HT1080 (cell line): ENCODE measurements at regions not wholly inside any gene's neighbourhood (a gene's known extent, or its start where the extent isn't known, plus 50 kb on each side); places are given as distances from the start of the nearest gene placed in this dataset.
A peak's percentile ranks its signal among the peaks of the same experiment; 100 is the strongest.

Source experiments
- DNase-seq: peaks from one replicate; pipeline ENCODE4 v3.0.0-alpha.2; 2015; ENCODE audit warnings: low read depth

- DNase-seq: peak; percentile 94
Measured at GRCh38 chr10:90179696-90180407, 478.5 kb downstream of the KIF20B start.

- no peak for DNase-seq
Measured at GRCh38 chr10:90180886-90181691, 479.7 kb downstream of the KIF20B start.

GRCh38 chr10:90192825-90193224 is 491.4 kb downstream of the KIF20B start:
- no peak for DNase-seq

GRCh38 chr10:90193240-90193985 is 492.0 kb downstream of the KIF20B start:
- peak; percentile 22 for DNase-seq

GRCh38 chr10:90195288-90195840 is 494.0 kb downstream of the KIF20B start:
- DNase-seq: no peak

GRCh38 chr10:90197766-90198165 is 496.4 kb downstream of the KIF20B start:
- peak; percentile 75 for DNase-seq

- DNase-seq: no peak
Measured at GRCh38 chr10:90199093-90199492, 497.7 kb downstream of the KIF20B start.

GRCh38 chr10:90199513-90199912 is 498.1 kb downstream of the KIF20B start:
- DNase-seq: no peak

GRCh38 chr10:90204131-90204955 is 503.0 kb downstream of the KIF20B start:
- DNase-seq: no peak

GRCh38 chr10:90204956-90205314 is 503.5 kb downstream of the KIF20B start:
- peak; percentile 40 for DNase-seq

- no peak for DNase-seq
Measured at GRCh38 chr10:90205340-90205739, 503.9 kb downstream of the KIF20B start.

- no peak for DNase-seq
Measured at GRCh38 chr10:90213346-90213745, 512.0 kb downstream of the KIF20B start.

- no peak for DNase-seq
Measured at GRCh38 chr10:90218846-90219245, 517.5 kb downstream of the KIF20B start.

GRCh38 chr10:90222372-90222771 is 521.0 kb downstream of the KIF20B start:
- DNase-seq: peak; percentile 86

- DNase-seq: no peak
Measured at GRCh38 chr10:90222939-90223338, 521.5 kb downstream of the KIF20B start.

GRCh38 chr10:90224791-90225566 is 523.6 kb downstream of the KIF20B start:
- DNase-seq: no peak

- no peak for DNase-seq
Measured at GRCh38 chr10:90226517-90226916, 525.1 kb downstream of the KIF20B start.

- DNase-seq: peak; percentile 99
Measured at GRCh38 chr10:90227217-90227656, 525.8 kb downstream of the KIF20B start.

- peak; percentile 77 for DNase-seq
Measured at GRCh38 chr10:90227786-90228185, 526.4 kb downstream of the KIF20B start.

- no peak for DNase-seq
Measured at GRCh38 chr10:90229486-90229885, 528.1 kb downstream of the KIF20B start.
